C4-2B (cell line): ENCODE measurements at regions not wholly inside any gene's neighbourhood (a gene's known extent, or its start where the extent isn't known, plus 50 kb on each side); places are given as distances from the start of the nearest gene placed in this dataset.
A peak's percentile ranks its signal among the peaks of the same experiment; 100 is the strongest.

Source experiments
- H3K27ac ChIP-seq: fragments of 450-650 bp; 2 replicates; pipeline ENCODE4 v1.5.1; 2017
- ZFX ChIP-seq: fragments of 450-650 bp; IDR thresholded peaks from 2 replicates; pipeline ENCODE4 v1.6.1; 2017
- TF ChIP-seq, protein P1 (sequence below): fragments of 450-650 bp; conservative IDR thresholded peaks from 2 replicates; pipeline ENCODE4 v1.5.1; 2017; ENCODE audit warnings: mild to moderate bottlenecking

DNA sequence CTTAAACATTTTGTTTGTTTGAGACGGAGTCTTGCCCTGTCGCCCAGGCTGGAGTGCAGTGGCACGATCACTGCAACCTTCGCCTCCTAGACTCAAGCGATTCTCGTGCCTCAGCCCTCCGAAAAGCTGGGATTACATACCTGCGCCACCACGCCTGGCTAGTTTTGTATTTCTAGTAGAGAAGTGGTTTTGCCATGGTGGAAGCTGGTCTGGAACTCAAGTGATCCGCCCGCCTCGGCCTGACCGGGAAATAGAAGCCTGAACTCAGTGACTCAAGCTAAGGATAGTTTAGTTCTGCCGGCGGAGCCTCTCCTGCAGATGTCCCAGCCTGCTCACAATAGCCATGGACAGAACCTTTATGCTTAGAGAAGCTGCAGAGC lies 53.0 kb upstream of the ZNF254 start:
- TF ChIP-seq ZFX, result no peak; the same call in 1 of the 2 replicates
- TF ChIP-seq, protein P1, sequence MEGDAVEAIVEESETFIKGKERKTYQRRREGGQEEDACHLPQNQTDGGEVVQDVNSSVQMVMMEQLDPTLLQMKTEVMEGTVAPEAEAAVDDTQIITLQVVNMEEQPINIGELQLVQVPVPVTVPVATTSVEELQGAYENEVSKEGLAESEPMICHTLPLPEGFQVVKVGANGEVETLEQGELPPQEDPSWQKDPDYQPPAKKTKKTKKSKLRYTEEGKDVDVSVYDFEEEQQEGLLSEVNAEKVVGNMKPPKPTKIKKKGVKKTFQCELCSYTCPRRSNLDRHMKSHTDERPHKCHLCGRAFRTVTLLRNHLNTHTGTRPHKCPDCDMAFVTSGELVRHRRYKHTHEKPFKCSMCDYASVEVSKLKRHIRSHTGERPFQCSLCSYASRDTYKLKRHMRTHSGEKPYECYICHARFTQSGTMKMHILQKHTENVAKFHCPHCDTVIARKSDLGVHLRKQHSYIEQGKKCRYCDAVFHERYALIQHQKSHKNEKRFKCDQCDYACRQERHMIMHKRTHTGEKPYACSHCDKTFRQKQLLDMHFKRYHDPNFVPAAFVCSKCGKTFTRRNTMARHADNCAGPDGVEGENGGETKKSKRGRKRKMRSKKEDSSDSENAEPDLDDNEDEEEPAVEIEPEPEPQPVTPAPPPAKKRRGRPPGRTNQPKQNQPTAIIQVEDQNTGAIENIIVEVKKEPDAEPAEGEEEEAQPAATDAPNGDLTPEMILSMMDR, result no peak

GRCh38 chr19:24035261-24035880 lies 51.6 kb upstream of the ZNF254 start:
- peak overlapping the region; percentile 84 for H3K27ac ChIP-seq

More for the DNA sequence above, 53.0 kb upstream of the ZNF254 start:
- H3K27ac ChIP-seq, result peak overlapping the region; percentile 84
